Lower leg skin (tissue), 4 donors: ENCODE measurements at regions not wholly inside any gene's neighbourhood (a gene's known extent, or its start where the extent isn't known, plus 50 kb on each side); places are given as distances from the start of the nearest gene placed in this dataset.
A peak's percentile ranks its signal among the peaks of the same experiment; 100 is the strongest.
"Not testable (repeated sequence)": the region's sequence is repeated elsewhere in the genome, so short reads cannot be mapped to it uniquely, and the experiment has no call there.

Experiments used
- DNase-seq, 2 donors: peaks; one replicate each; pipeline ENCODE4 v3.0.0-alpha.2; 2019; ENCODE audit warnings: low spot score in 2 of 2
- H3K4me3 ChIP-seq: fragments of 200-600 bp; sonication (generic); 2 replicates; pipeline ENCODE4 v1.5.1; 2017; ENCODE audit warnings: mild to moderate bottlenecking, low read depth; ENCODE audit not compliant: poor library complexity, severe bottlenecking
- POLR2A ChIP-seq, 2 donors: fragments of 450-650 bp; IDR thresholded peaks; one replicate each; pipeline ENCODE4 v1.6.1; 2016 to 2017; ENCODE audit warnings: antibody characterized with exemption in 2 of 2, mild to moderate bottlenecking in 1 of 2, moderate library complexity in 1 of 2
- WGBS, 2 donors: methylation state at CpG; one replicate each; pipeline ENCODE4 v1.1.5; 2018; 5-methylcytosine and 5-hydroxymethylcytosine counted together
- intact Hi-C: fragments of 100-400 bp; cut with DNase I; formaldehyde crosslinking; loops from one replicate; pipeline ENCODE4 v1.15.0; 2023; ENCODE audit warnings: low total_unique reads
- TF ChIP-seq, protein P1 (sequence below), 3 donors: fragments of 450-650 bp; IDR thresholded peaks; one replicate each; pipeline ENCODE4 v1.5.1; 2016; ENCODE audit warnings: antibody characterized with exemption in 3 of 3, mild to moderate bottlenecking in 3 of 3, moderate library complexity in 2 of 3

DNA sequence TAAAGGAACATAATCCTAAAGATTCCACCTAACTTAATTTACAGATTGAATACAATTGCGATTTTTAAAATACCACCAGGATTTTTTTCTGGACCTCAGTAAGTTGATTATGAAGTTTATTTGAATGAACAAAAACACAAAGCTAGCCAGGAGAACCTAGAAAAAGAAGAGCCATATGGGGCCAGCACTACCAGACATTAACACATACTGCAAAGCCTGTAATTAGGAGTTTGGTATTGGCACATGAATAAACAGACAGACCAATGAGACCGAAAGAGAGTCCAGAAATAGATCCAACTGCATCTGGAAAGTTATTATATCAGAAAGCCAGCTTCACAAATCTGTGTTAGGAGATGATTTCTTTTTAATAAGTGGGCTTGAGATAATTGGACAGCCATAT, 105.5 kb upstream of the CHST15 start:
- DNase-seq: no peak
- H3K4me3 ChIP-seq: no peak overlapping the region
- no peak for TF ChIP-seq POLR2A (IDR thresholded peaks at IDR 0.05)
- WGBS, 2 donors: 74 to 78% methylated on average over 2 of the region's 2 CpGs
- intact Hi-C loops: no loop called here

DNA sequence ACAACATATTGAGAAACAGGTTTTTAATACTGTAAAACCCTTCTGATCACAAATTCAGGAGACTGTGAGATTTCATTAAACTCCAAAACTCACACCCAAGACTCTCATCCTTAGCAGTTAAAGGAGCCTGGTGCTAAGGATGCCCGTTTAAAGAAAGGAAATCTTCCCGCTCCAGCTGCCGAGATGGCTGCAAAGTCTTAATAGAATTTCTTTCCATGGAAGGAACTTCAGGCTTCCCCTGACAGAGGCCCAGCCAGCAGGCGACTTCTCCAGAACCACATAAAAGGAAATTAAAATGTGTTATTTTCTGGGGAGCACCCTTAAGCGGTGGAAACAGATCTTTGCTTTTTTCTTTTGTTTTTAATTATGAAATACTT, 104.7 kb upstream of the CHST15 start:
- intact Hi-C loops: no loop called here
- H3K4me3 ChIP-seq: no peak overlapping the region
- TF ChIP-seq POLR2A (IDR thresholded peaks at IDR 0.05): no peak
- TF ChIP-seq, protein P1, sequence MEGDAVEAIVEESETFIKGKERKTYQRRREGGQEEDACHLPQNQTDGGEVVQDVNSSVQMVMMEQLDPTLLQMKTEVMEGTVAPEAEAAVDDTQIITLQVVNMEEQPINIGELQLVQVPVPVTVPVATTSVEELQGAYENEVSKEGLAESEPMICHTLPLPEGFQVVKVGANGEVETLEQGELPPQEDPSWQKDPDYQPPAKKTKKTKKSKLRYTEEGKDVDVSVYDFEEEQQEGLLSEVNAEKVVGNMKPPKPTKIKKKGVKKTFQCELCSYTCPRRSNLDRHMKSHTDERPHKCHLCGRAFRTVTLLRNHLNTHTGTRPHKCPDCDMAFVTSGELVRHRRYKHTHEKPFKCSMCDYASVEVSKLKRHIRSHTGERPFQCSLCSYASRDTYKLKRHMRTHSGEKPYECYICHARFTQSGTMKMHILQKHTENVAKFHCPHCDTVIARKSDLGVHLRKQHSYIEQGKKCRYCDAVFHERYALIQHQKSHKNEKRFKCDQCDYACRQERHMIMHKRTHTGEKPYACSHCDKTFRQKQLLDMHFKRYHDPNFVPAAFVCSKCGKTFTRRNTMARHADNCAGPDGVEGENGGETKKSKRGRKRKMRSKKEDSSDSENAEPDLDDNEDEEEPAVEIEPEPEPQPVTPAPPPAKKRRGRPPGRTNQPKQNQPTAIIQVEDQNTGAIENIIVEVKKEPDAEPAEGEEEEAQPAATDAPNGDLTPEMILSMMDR (IDR thresholded peaks at IDR 0.05): no peak
- WGBS, 2 donors: 72 to 75% methylated on average over 5 of the region's 5 CpGs
- DNase-seq: peak in 1 of 2 donors; percentile 40

DNA sequence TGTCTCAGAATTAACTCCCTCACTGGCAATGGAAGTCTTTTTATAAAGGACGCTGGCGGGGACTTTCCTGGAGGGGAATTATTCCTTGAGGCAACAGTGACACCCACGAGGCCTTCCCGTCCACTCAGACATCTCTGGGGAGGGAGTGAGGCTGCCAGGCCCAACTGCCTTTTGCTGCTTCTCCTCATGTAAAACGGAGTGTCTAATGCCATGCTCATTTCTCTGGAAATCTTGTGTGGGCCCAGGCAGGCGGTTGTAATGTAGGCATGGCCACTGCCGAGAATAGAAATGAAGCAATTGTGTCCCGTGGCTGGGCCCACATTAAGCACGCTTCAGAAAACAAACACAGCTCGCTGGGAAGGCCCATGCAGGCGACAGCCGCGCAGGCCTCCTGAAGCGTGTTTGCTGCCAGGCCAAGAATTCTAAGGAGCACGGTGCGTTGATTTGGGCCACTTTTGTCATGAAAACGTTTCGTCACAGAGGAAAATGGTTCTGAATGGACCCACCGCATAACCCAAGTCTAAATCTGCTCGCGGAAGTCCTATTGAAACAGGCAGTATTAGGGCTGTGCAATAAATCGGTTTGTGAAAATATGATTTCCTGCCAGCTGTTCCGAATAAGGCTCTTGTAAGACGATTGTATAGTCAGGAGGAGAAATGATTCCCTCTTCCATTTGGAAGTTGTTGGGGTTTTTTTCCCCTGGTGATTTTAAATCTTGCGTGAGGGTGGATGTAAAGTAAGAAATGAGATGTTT, 104.2 kb upstream of the CHST15 start:
- 67 to 72% methylated on average over 25 of the region's 25 CpGs for WGBS, 2 donors
- DNase-seq: peak in 1 of 2 donors; percentile 82
- intact Hi-C loops: no loop called here

DNA sequence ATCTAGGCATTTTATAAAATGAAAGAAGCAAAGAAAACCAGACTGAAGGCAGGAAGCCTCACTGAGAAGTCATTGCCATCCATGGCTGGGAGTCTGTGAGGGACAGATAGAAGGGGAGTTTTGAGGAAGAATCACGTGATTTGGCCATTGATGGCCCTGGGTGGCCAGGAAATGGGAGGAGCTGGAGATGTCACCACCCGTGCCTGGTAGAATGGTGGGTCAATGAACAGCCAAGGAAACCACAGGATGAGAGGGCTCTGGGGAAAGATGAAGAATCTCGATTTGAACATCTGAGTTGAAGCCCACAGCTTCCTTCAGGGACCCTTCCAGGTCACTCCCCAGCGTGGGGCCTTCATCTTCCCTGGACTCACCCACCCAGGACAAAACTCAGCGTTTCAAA, 103.3 kb upstream of the CHST15 start:
- WGBS, 2 donors: 54 to 61% methylated on average over 5 of the region's 5 CpGs
- no peak for TF ChIP-seq POLR2A (IDR thresholded peaks at IDR 0.05)
- TF ChIP-seq, protein P1 (IDR thresholded peaks at IDR 0.05): no peak
- intact Hi-C loops: no loop called here
- DNase-seq: peak in 1 of 2 donors; percentile 63
- no peak overlapping the region for H3K4me3 ChIP-seq

More for the DNA sequence above, 104.2 kb upstream of the CHST15 start:
- TF ChIP-seq, protein P1 (IDR thresholded peaks at IDR 0.05): no peak
- no peak for TF ChIP-seq POLR2A (IDR thresholded peaks at IDR 0.05)
- H3K4me3 ChIP-seq: no peak overlapping the region

DNA sequence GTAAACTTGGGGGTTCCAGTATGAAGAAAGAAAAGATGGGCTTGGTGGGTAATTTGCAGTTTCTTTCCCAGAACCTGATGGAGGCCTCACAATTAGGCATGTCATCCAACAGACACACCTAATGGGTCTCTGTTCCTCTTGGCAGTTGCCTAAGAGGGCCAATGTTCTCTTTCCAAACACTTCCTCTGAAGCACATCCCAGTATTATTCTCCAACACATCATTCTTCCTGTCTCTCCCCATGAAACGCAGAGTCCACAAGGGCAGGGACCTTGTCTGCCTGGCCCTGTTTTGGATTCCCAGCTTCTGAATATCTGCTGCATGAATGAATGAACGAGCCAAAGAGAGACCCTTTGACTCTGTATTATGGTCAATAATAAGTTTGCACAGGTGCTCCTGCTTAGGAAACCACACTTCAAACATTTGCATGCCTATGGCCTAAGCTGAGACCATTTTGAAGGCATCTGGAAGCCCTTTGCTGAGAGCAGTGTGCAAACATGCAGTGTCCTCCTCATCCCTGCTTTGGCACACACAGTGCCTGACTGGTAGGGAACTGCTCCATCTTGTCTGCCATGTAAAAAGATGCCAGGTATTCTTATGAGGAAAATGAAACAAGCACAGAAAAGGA, 100.9 kb upstream of the CHST15 start:
- 69 to 83% methylated on average over 2 of the region's 2 CpGs for WGBS, 2 donors
- TF ChIP-seq, protein P1 (IDR thresholded peaks at IDR 0.05): no peak
- TF ChIP-seq POLR2A (IDR thresholded peaks at IDR 0.05): no peak
- peak in 1 of 2 donors; percentile 18 for DNase-seq

DNA sequence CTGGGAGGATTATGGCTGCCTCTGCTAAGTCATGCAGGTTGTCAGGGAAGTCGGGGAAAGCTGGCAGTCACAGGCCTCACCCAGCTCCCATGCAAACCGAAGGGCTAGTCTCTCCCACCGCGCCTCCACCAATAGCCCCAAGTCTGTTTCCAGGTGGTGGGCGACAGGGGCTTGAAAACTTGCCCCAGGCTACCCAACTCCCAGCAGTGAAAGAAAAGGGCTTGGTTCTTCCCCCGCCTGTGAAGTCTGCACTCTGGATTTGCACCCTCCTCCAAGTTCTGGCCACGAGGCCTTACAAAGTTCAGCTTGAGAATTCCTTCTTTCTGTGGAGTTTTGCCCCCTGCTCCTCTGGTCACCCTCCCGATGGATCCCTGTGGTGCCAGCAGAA, 99.9 kb upstream of the CHST15 start:
- peak in 1 of 2 donors; percentile 18 for DNase-seq
- 92% methylated on average over 8 of the region's 8 CpGs for WGBS, 2 donors
- intact Hi-C loops: no loop called here
- no peak for TF ChIP-seq POLR2A (IDR thresholded peaks at IDR 0.05)
- TF ChIP-seq, protein P1 (IDR thresholded peaks at IDR 0.05): no peak
- H3K4me3 ChIP-seq: no peak overlapping the region

More for the DNA sequence above, 100.9 kb upstream of the CHST15 start:
- no peak overlapping the region for H3K4me3 ChIP-seq
- intact Hi-C loops: no loop called here

DNA sequence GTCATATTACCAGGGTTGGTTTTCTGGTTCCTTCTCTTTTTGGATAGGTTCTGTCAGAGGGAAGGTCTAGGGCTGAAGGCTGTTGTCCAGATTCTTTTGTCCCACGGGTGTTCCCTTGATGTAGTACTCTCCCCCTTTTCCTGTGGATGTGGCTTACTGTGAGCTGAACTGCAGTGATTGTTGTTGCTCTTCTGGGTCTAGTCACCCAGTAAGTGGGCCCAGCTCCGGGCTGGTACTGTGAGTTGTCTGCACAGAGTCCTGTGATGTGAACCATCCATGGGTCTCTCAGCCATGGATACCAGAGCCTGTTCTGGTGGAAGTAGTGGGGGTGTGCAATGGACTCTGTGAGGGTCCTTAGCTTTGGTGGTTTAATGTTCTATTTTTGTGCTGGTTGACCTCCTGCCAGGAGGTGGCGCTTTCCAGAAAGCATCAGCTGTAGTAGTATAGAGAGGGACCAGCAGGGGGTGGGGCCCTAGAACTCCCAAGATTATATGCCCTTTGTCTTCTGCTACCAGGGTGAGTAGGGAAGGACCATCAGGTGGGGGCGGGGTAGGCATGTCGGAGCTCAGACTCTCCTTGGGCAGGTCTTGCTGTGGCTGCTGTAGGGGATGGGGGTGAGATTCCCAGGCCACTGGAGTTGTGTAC, 99.4 kb upstream of the CHST15 start:
- peak in 1 of 2 donors; percentile 37 for DNase-seq
- intact Hi-C loops, H3K4me3 ChIP-seq: not testable (repeated sequence)
- 91 to 92% methylated on average over 5 of the region's 5 CpGs for WGBS, 2 donors

DNA sequence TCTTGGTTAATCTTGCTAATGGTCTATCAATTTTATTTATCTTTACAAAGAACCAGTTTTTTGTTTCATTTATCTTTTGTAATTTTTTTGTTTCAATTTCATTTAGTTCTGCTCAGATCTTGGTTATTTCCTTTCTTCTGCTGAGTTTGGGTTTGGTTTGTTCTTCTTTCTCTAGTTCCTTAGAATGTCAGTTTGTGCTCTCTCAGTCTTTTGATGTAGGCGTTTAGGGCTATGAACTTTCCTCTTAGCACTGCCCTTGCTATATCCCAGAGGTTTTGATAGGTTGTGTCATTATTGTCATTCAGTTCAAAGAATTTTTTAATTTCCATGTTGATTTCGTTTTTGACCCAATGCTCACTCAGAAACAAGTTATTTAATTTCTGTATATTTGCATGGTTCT, 97.1 kb upstream of the CHST15 start:
- 72 to 77% methylated on average over 2 of the region's 2 CpGs for WGBS, 2 donors
- intact Hi-C loops, H3K4me3 ChIP-seq, DNase-seq: not testable (repeated sequence)
